Occipital lobe (tissue), 1 donor: ENCODE measurements at regions not wholly inside any gene's neighbourhood (a gene's known extent, or its start where the extent isn't known, plus 50 kb on each side); places are given as distances from the start of the nearest gene placed in this dataset.
"Not testable (repeated sequence)": the region's sequence is repeated elsewhere in the genome, so short reads cannot be mapped to it uniquely, and the experiment has no call there.

ENCODE experiments used
- DNase-seq: peaks from one replicate; lab custom pipeline; 2025; lab: John Stamatoyannopoulos, UW

DNA sequence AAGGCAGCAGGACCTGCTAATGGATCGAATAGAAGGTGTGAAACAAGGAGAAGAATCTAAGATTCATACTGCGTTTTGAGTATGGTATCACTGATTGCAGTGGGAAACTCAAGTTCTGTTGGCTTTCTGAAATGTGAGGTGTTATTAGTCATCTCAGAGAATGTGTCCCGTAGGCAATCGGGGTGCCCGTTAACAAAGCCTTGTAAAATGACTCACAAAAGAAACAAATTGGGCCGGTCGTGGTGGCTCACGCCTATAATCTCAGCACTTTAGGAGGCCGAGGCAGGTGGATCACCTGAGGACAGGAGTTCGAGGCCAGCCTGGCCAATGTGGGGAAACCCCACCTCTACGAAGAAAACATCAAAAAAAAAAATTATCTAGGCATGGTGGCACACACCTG, 118.2 kb upstream of the C7orf33 start:
- no peak for DNase-seq

- DNase-seq, result no peak
Measured at GRCh38 chr7:148473703-148474480, 116.7 kb upstream of the C7orf33 start.

DNA sequence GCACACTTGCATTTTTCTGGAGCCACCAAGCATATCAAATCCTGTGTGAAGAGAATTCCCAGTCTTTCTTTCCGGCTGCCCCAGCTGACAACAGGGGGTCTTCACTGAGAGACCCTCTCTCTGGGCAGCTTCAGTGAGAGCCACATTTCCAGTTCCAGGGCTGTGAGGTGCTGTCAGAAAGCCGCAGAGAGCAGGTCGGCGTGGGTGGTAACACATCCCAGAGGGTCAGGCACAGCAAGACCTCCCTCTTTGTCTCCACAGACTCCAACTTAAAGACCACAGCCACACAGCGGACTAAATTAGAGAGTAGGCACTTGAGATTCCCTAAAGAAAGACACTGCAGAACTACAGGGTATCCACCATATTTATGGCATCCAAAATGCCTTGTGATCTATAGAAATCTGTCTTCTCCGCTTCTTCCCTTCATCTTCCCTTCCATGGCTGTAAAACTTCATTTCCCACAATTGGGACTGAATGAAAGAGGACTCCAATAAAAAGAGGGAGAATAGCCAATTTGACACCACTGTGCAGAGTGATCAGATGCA, 116.0 kb upstream of the C7orf33 start:
- no peak for DNase-seq

DNA sequence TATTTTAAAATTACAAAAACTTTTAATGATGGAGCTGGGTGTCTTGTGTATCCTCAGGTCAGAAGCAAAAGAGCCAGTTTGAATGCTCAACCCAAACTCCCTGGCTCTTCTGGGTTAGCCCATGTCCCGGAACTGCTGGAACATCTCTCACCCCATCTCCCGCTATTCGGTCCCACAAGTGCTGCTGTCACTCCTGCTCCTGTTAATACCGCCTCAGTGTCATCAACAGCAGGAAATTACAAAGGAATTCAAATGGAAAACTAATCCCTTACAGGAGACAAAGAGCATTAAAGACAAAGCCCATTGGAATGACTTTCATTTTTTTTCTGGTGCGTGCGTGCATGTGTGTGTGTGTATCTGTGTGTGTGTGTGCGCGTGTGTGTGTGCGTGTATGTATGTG, 112.0 kb upstream of the C7orf33 start:
- DNase-seq, result no peak

- no peak for DNase-seq
Measured at GRCh38 chr7:148480479-148481146, 110.0 kb upstream of the C7orf33 start.

DNA sequence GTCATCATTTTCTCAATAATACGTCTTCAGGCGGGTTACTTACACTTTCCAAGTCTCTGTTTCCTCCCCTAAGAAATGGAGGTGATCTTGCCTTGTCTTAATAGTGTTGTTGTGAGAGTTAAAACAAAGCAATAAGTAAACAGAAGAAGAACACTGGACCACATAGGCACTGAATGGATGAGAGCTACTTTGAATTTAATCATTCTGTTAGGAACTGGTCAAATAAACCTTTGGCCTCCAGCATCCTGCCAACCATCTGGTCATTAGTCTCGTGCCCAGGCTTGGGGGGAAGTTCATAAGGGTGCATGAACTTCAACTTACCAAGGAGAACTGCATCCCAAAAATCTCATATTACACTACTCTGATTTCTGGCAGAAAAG, 109.4 kb upstream of the C7orf33 start:
- DNase-seq, result no peak

DNA sequence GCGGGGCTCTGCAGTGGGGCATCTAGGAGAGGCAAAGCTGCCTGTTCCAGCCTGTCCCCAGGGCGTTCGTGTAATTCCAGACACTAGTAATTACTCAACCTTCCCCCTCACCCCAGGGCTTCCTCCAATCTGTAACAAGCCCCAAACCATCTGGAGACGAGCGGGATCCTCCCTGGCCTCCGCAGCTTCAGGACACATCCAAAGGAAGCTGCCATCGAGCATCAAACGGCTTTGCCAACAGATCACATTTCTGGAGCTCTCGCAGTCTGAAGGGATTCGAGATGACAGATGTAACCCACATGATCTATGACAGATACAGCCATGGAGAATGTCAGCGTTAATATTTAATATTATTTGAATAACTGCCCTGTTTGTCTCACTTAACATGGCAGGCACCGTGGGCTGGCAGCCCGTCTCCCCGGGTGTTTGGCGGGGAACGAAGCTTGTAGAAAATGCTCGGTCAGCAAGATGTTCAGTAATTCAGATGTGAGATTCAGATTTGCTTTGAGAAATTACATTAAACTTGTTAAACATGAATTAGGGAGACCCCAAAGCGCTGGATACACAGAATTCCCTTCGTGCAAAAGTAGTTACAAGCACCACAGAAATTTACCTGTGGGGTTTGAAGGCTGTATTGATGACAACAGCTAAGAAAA, 108.5 kb upstream of the C7orf33 start:
- DNase-seq, result no peak

GRCh38 chr7:148483515-148484308, 106.9 kb upstream of the C7orf33 start:
- no peak for DNase-seq

GRCh38 chr7:148484486-148484885, 106.1 kb upstream of the C7orf33 start:
- no peak for DNase-seq

GRCh38 chr7:148485618-148486017, 104.9 kb upstream of the C7orf33 start:
- no peak for DNase-seq

GRCh38 chr7:148486937-148487336, 103.6 kb upstream of the C7orf33 start:
- no peak for DNase-seq

GRCh38 chr7:148487912-148488311, 102.7 kb upstream of the C7orf33 start:
- no peak for DNase-seq

GRCh38 chr7:148489678-148490077, 100.9 kb upstream of the C7orf33 start:
- DNase-seq, result no peak

DNA sequence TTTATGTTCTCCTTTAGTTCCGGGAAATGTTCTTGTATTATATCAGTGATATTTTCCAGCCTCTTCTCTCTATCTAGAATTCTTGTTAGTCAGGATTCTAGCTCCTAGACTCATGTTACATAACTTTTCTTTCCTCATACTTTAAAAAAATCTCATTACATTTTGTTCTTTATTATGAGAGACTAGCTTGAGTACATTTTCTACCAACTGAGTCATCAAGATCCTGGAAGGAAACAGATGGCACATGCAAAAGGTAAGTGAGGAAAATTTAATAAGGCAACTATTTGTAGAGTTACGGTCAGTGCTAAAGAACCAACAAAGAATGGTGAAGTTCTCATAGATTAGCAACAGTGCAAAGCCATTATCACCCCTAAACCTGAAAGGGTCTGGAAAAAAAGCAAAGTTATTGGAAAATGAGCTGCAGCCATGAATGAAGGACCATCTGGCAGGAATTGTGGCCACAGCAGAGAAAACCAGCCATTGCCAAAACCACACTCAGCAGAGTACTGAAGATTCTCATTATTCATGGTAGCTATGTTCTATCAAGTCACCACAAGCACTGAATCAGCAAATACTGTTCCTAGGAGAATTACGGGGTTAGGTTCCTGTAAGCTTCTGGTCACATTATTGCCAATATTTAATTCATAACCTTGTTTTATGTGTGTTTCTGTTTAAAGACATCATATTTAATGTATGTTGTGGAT, 98.3 kb upstream of the C7orf33 start:
- DNase-seq, result no peak

DNA sequence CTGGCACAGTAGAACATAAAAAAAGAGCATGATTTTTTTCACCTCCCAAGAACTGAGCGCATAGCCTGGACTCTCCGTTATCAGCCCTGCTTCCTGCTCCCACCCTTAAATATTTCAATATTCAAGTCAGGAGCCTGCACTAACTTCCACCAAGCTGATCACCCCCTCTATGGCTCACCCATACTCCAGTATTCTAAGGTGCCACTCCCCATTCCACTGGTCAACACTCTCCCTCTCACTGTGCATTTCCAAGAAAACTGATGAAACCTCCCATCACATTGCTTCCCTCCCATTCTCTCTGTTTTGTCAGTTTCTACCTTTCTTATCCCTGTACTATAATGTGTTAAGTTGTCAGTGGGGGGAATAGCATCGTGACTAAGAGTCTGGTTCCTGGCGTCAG, 95.0 kb upstream of the C7orf33 start:
- DNase-seq, result no peak

GRCh38 chr7:148500978-148501377, 89.6 kb upstream of the C7orf33 start:
- DNase-seq, result no peak

- DNase-seq, result no peak
Measured at GRCh38 chr7:148503900-148504487, 86.6 kb upstream of the C7orf33 start.

GRCh38 chr7:148505645-148506375, 84.8 kb upstream of the C7orf33 start:
- DNase-seq, result no peak

DNA sequence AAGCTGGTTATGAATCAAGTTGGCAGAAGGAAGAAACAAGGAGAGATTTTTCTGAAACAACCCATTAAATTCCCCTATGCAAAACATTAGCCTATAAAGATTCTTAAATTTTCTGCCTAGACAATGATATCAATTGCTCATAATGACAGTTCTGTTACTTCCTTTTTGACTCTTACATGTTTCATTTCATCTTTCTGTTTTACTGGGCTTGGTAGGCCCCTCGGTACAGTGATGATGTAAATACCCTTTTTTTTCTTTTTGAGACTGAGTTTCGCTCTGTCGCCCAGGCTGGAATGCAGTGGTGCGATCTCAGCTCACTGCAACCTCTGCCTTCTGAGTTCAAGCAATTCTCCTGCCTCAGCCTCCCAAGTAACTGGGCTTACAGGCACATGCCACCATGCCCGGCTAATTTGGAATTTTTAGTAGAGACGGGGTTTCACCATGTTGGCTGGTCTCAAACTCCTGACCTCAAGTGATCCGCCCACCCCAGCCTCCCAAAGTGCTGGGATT, 83.4 kb upstream of the C7orf33 start:
- DNase-seq, result not testable (repeated sequence)

DNA sequence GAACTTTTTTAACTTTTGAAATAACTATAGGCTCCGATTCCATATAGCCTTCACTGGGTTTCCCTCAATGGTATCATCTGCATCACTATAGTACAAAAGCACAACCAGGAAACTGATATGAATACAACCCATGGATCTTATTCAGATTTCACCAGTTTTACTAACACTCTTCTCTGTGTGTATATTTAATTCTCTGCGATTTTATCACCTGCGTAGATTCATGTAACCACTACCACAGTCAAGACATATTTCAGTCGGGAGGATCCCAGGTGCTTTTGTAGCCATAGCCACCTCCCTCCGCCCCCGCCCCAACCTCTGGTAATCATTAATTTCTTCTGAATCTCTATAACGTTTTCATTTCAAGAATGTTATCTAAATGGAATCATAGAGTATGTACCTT, 82.8 kb upstream of the C7orf33 start:
- DNase-seq, result no peak
